ENCODE measurements at regions not wholly inside any gene's neighbourhood (a gene's known extent, or its start where the extent isn't known, plus 50 kb on each side); places are given as distances from the start of the nearest gene placed in this dataset.

- Histone ChIP-seq H3K9ac (replicated peaks in 1 of 4; ENCODE audit: extremely low read depth in 1 of 4, low read depth in 3 of 4, low read length in 3 of 4) (no peak overlapping the region), H3K79me1 (ENCODE audit: low read depth, low read length) (no peaks in the 10 kb centered on the region), H3K23me2 (ENCODE audit: low read depth, low read length) (no peaks in the 10 kb centered on the region), H3K23ac (ENCODE audit: insufficient read length) (no peak overlapping the region), H3K27ac (ENCODE audit: low read depth, low read length) (no peak overlapping the region), H4K20me1 (replicated peaks in 1 of 2; ENCODE audit: control insufficient read depth in 1 of 2, insufficient read depth in 2 of 2, low read length in 2 of 2) (no peaks in the 10 kb centered on the region), H4K5ac (ENCODE audit: insufficient read length, low read depth, low read length) (no peak overlapping the region), H3K27me3 (replicated peaks in 1 of 4; ENCODE audit: control insufficient read depth in 3 of 4, extremely low read depth in 1 of 4, insufficient read depth in 3 of 4, low read length in 3 of 4) (no peaks in the 10 kb centered on the region), H2BK120ac (replicated peaks; ENCODE audit: low read depth, low read length) (no peak overlapping the region), H4K91ac (replicated peaks; ENCODE audit: insufficient read length, low read length) (no peak overlapping the region), H2AFZ (ENCODE audit: low read length) (no peak overlapping the region), H3K18ac (ENCODE audit: extremely low read depth, low read length) (no peak overlapping the region), H2BK15ac (ENCODE audit: low read length) (no peak overlapping the region), H3K9me3 (ENCODE audit: insufficient read depth in 2 of 2, low read depth in 1 of 2, low read length in 1 of 2) (no peaks in the 10 kb centered on the region), H3K4ac (replicated peaks; ENCODE audit: insufficient read length, low read depth, low read length) (no peak overlapping the region), H2BK5ac (ENCODE audit: low read depth, low read length) (no peak overlapping the region), H4K8ac (ENCODE audit: extremely low read depth, insufficient read depth, low read length) (no peak overlapping the region), H3K56ac (replicated peaks; ENCODE audit: insufficient read length, low read depth, low read length) (no peak overlapping the region), H2BK12ac (ENCODE audit: low read depth, low read length) (no peak overlapping the region), H2BK20ac (ENCODE audit: low read length) (no peak overlapping the region), H3K36me3 (ENCODE audit: control insufficient read depth in 2 of 4, insufficient read depth in 4 of 4, low read length in 3 of 4) (no peaks in the 10 kb centered on the region), H3K79me2 (ENCODE audit: control insufficient read depth in 1 of 2, insufficient read depth in 2 of 2, low read length in 2 of 2) (no peaks in the 10 kb centered on the region), H3K4me1 (replicated peaks in 1 of 4; ENCODE audit: control insufficient read depth in 3 of 4, insufficient read depth in 4 of 4, low read length in 3 of 4) (no peaks in the 10 kb centered on the region), H2AK5ac (ENCODE audit: low read depth, low read length) (no peak overlapping the region), H3K14ac (ENCODE audit: insufficient read length) (no peak overlapping the region), H3K4me2 (ENCODE audit: insufficient read depth in 1 of 2, low read depth in 2 of 2, low read length in 2 of 2) (no peak overlapping the region), H3K4me3 (ENCODE audit: extremely low read depth in 1 of 4, insufficient read depth in 2 of 4, low read depth in 3 of 4, low read length in 4 of 4) (no peak overlapping the region)
- DNase-seq (ENCODE audit: low read depth in 1 of 2, low spot score in 2 of 2), result no peak
- WGBS, 2 experiments (ENCODE audit: extremely low coverage in 1 of 2, insufficient coverage in 1 of 2, insufficient read length in 1 of 2, insufficient replicate concordance in 2 of 2, low coverage in 1 of 2, low lambda C conversion rate in 2 of 2, missing lambda C conversion rate in 1 of 2), result 92% methylated on average over 4 of the region's 4 CpGs; no CpG with 5 or more reads in 1 of the 2 experiments
- FAIRE-seq, result no peak
- POLR2A ChIA-PET (ENCODE audit: partially characterized antibody), result no interaction called here
- CTCF ChIA-PET (ENCODE audit: partially characterized antibody), result interaction anchor here (0.5 kb wide), 1 partner anchor 465 kb away, joined by 3 read pairs; no protein-coding TSS in a partner anchor
- no peak for TF ChIP-seq TAF1 (IDR thresholded peaks at IDR 0.05; ENCODE audit: low read depth, low read length)
- TF ChIP-seq KDM5A (IDR thresholded peaks at IDR 0.05; ENCODE audit: low read length), result no peak
- no peak for TF ChIP-seq RFX5 (IDR thresholded peaks at IDR 0.05; ENCODE audit: borderline replicate concordance, low read depth, low read length)
- no peak for TF ChIP-seq ZNF274 (IDR thresholded peaks at IDR 0.05; ENCODE audit: borderline replicate concordance, extremely low read depth, low read length)
- no peak for TF ChIP-seq ATF3 (IDR thresholded peaks at IDR 0.05; ENCODE audit: insufficient read depth, low read depth, low read length)
- no peak for TF ChIP-seq CTCF (IDR thresholded peaks at IDR 0.05; ENCODE audit: control extremely low read depth in 1 of 3, insufficient read depth in 1 of 3, low read depth in 1 of 3, low read length in 3 of 3)
- no peak for TF ChIP-seq TCF12 (IDR thresholded peaks at IDR 0.05; ENCODE audit: low read depth, low read length)
- no peak for TF ChIP-seq EGR1 (IDR thresholded peaks at IDR 0.05; ENCODE audit: borderline replicate concordance, low read depth, low read length)
- no peak for TF ChIP-seq CHD2 (IDR thresholded peaks at IDR 0.05; ENCODE audit: low read length)
- no peak for TF ChIP-seq SIX5 (IDR thresholded peaks at IDR 0.05; ENCODE audit: low read depth, low read length)
- TF ChIP-seq HDAC2 (IDR thresholded peaks at IDR 0.05; ENCODE audit: borderline replicate concordance in 1 of 2, low read depth in 2 of 2, low read length in 2 of 2), result no peak
These were observed 563.3 kb upstream of the POM121L12 start for GRCh38 chr7:52472006-52472620.

Measured in H1 (cell line).